HG02943 (cell line): ENCODE measurements at regions not wholly inside any gene's neighbourhood (a gene's known extent, or its start where the extent isn't known, plus 50 kb on each side); places are given as distances from the start of the nearest gene placed in this dataset.

Experiments
- ATAC-seq: cut with Tn5 transposase; IDR thresholded peaks from one replicate; pipeline ENCODE4 v1.9.1; 2021; ENCODE audit warnings: mild to moderate bottlenecking, low read depth, moderate library complexity; ENCODE audit not compliant: unreplicated experiment

- ATAC-seq = no peak
Observed at GRCh38 chr14:24693983-24694382, 60.0 kb upstream of the GZMB start.

GRCh38 chr14:24693353-24693737 lies 59.4 kb upstream of the GZMB start:
- no peak for ATAC-seq

- no peak for ATAC-seq
Observed at GRCh38 chr14:24692382-24693352, 58.7 kb upstream of the GZMB start.

- no peak for ATAC-seq
Observed at GRCh38 chr14:24690492-24690891, 56.5 kb upstream of the GZMB start.

- no peak for ATAC-seq
Observed at GRCh38 chr14:24688030-24688658, 54.2 kb upstream of the GZMB start.
